Mesendoderm (in vitro differentiated cells): ENCODE measurements at regions not wholly inside any gene's neighbourhood (a gene's known extent, or its start where the extent isn't known, plus 50 kb on each side); places are given as distances from the start of the nearest gene placed in this dataset.

Source experiments
- DNase-seq: peaks from one replicate; pipeline ENCODE4 v3.0.0; 2013
- H2AK5ac ChIP-seq: 2 replicates; pipeline ENCODE4 v1.6.1; 2013; ENCODE audit warnings: low read length, inconsistent platforms
- H2BK120ac ChIP-seq: 2 replicates; pipeline ENCODE4 v1.6.1; 2013; ENCODE audit warnings: low read depth, mild to moderate bottlenecking, low read length, moderate library complexity, mixed read lengths
- H2BK15ac ChIP-seq: replicated peaks from 2 replicates; pipeline ENCODE4 v1.6.1; 2013; ENCODE audit warnings: low read depth, mild to moderate bottlenecking, moderate library complexity
- H2BK5ac ChIP-seq: 2 replicates; pipeline ENCODE4 v1.6.1; 2013; ENCODE audit warnings: low read length, inconsistent platforms
- H3K18ac ChIP-seq: 2 replicates; pipeline ENCODE4 v1.6.1; 2013; ENCODE audit warnings: mild to moderate bottlenecking, low read length, mixed read lengths
- H3K23ac ChIP-seq: one replicate; pipeline ENCODE4 v1.6.1; 2013; ENCODE audit warnings: low read length
- H3K27ac ChIP-seq: 2 replicates; pipeline ENCODE4 v1.5.1; 2013; ENCODE audit warnings: low read depth, mild to moderate bottlenecking, inconsistent platforms, low read length, moderate library complexity
- H3K27me3 ChIP-seq: 2 replicates; pipeline ENCODE4 v1.6.1; 2013; ENCODE audit warnings: low read length, control low read depth, mild to moderate bottlenecking, inconsistent platforms; ENCODE audit not compliant: insufficient read depth, poor library complexity
- H3K36me3 ChIP-seq: 2 replicates; pipeline ENCODE4 v1.6.1; 2013; ENCODE audit warnings: low read length, inconsistent platforms; ENCODE audit not compliant: control insufficient read depth, insufficient read depth
- H3K4ac ChIP-seq: one replicate; pipeline ENCODE4 v1.6.1; 2013; ENCODE audit warnings: low read depth, mild to moderate bottlenecking, low read length, moderate library complexity
- H3K4me1 ChIP-seq: 2 replicates; pipeline ENCODE4 v1.6.1; 2013; ENCODE audit warnings: low read depth, low read length, inconsistent platforms; ENCODE audit not compliant: control insufficient read depth
- H3K4me2 ChIP-seq: 2 replicates; pipeline ENCODE4 v1.6.1; 2013; ENCODE audit warnings: low read length
- H3K4me3 ChIP-seq: 2 replicates; pipeline ENCODE4 v1.5.1; 2013; ENCODE audit warnings: mild to moderate bottlenecking, low read length
- H3K56ac ChIP-seq: one replicate; pipeline ENCODE4 v1.6.1; 2013; ENCODE audit warnings: low read length
- H3K79me1 ChIP-seq: 2 replicates; pipeline ENCODE4 v1.6.1; 2013; ENCODE audit warnings: low read length, inconsistent platforms
- H3K79me2 ChIP-seq: 2 replicates; pipeline ENCODE4 v1.6.1; 2013; ENCODE audit warnings: mild to moderate bottlenecking, low read length; ENCODE audit not compliant: control insufficient read depth, insufficient read depth
- H3K9ac ChIP-seq: 2 replicates; pipeline ENCODE4 v1.6.1; 2013; ENCODE audit warnings: low read length, inconsistent platforms
- H4K5ac ChIP-seq: one replicate; pipeline ENCODE4 v1.6.1; 2013; ENCODE audit warnings: low read length
- H4K8ac ChIP-seq: one replicate; pipeline ENCODE4 v1.6.1; 2013; ENCODE audit warnings: low read depth, mild to moderate bottlenecking, control low read depth, low read length, moderate library complexity
- WGBS: extraction: QIAGEN DNeasy Blood & Tissue Kit; methylation state at CpG from one replicate; pipeline ENCODE4 v1.1.7; 2013; ENCODE audit warnings: low lambda C conversion rate, missing lambda C conversion rate; ENCODE audit not compliant: insufficient coverage; ENCODE audit errors: extremely low coverage; 5-methylcytosine and 5-hydroxymethylcytosine counted together

DNA sequence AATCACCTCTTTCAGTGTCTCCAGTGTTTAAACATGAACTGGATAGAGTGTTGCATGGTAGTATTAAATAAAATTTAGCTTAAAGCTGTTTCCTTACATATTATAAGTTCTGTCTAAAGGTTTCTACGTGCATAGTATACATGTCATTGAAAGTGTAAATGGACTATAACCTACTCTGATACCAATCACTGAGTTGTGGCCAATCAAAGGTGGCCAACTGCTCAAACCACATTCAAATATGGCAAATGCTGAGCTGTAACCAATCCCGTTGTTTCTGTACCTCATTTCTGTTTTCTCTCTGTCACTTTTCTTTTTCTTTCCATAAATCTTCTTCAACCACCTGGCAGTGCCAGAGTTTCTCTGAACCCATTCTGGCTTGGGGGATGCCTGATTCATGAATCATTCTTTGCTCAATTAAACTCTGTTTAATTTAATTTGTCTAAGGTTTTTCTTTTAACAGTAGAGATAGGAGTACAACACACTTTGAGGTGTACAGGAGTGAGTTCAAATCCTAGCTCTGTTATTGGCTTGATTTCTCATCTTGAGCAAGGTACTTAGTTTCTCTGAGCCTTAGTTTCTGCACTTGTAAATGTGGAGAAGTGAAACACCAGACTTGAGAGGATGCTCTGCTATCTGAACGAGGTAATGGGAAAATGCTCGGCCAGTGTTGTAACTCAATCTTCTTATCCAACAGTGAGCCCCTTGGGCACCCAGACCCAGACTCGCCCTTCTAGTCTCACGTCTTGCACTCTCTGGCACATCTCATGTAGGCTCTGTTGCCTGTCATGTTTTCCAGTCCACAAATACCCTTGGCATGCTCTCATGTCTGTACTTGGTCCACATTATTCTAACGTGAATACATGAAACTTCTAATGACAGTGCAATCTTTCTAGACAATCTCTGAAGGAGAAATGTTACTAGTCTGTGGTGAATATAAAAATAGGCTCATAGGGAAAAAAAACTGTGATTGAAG lies 228.0 kb downstream of the PIK3C3 start:
- H3K4ac ChIP-seq: no peak overlapping the region
- no peak overlapping the region for H2BK15ac ChIP-seq
- no peak overlapping the region for H3K4me3 ChIP-seq
- no peak overlapping the region for H2BK120ac ChIP-seq
- no peaks in the 10 kb centered on the region for H3K27me3 ChIP-seq
- no peak overlapping the region for H4K5ac ChIP-seq
- H3K36me3 ChIP-seq: no peaks in the 10 kb centered on the region
- H3K9ac ChIP-seq: no peak overlapping the region
- H3K79me2 ChIP-seq: no peaks in the 10 kb centered on the region
- H3K4me1 ChIP-seq: no peaks in the 10 kb centered on the region
- no peak overlapping the region for H4K8ac ChIP-seq
- no peak overlapping the region for H2AK5ac ChIP-seq
- no peak overlapping the region for H3K56ac ChIP-seq
- H3K79me1 ChIP-seq: no peaks in the 10 kb centered on the region
- WGBS: no CpG with 5 or more reads among the region's 7 CpGs
- H3K18ac ChIP-seq: no peak overlapping the region
- H3K23ac ChIP-seq: no peak overlapping the region
- DNase-seq: no peak
- H3K27ac ChIP-seq: no peak overlapping the region
- H2BK5ac ChIP-seq: no peak overlapping the region
- H3K4me2 ChIP-seq: no peak overlapping the region

GRCh38 chr18:42183746-42184145 lies 228.7 kb downstream of the PIK3C3 start:
- Histone ChIP-seq H2BK15ac (no peak overlapping the region), H3K23ac (no peak overlapping the region), H3K79me2 (no peaks in the 10 kb centered on the region), H3K27ac (no peak overlapping the region), H3K9ac (no peak overlapping the region), H3K79me1 (no peaks in the 10 kb centered on the region), H3K4me3 (no peak overlapping the region), H3K4me1 (no peaks in the 10 kb centered on the region), H3K4me2 (no peak overlapping the region), H3K56ac (no peak overlapping the region), H3K36me3 (no peaks in the 10 kb centered on the region), H2AK5ac (no peak overlapping the region), H2BK120ac (no peak overlapping the region), H3K4ac (no peak overlapping the region), H4K5ac (no peak overlapping the region), H4K8ac (no peak overlapping the region), H3K18ac (no peak overlapping the region), H2BK5ac (no peak overlapping the region), H3K27me3 (no peaks in the 10 kb centered on the region)
- DNase-seq: peak; percentile 61
- WGBS: no CpG with 5 or more reads among the region's 4 CpGs

DNA sequence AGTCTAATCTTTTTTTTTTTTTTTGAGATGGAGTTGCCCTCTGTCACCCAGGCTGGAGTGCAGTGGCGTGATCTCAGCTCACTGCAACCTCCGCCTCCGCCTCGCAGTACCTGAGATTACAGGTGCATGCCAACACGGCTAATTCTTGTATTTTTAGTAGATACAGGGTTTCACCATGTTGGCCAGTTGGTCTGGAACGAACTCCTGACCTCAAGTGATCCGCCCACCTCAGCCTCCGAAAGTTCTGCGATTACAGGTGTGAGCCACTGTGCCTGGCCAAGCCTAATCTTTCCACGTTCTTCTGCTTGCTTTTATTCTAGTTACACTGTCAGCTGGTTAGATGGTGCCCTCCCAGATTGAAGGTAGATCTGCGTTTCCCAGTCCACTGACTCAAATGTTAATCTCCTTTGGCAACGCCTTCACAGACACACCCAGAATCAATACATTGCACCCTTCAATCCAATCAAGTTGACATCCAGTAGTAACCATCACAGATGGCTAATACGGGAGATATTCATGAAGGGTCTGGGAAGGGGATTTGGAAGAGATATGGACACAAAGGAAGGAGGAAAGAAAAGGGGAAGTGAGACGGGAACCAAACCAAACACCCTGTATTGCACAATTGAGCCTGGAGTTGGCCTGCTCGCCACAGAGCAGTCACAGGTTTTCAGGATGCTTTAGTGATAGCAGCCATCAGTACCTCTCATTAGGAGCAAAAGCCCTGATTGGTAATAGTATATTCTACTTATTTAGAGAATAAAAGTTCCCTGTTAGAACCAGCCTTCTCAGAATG lies 229.8 kb downstream of the PIK3C3 start:
- H3K27ac ChIP-seq: no peak overlapping the region

DNA sequence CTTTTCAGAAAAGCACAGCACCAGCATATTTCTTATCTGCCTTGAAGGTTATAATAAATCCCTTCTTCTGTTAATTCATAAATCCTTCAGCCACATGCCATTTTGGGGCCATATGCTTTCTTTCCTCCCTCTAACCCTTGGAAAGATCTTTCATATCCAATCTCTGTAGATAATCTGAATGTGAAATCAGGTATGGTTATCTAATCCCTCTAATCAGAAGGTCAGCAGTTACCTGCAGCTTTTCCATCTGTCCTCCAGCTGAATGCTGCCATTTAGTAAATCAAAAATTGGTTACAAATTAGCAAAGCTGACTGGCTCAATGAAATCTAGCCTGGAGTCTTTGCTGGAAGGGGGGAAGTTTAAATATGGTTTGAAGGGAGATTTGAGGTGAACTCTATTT lies 230.5 kb downstream of the PIK3C3 start:
- H2BK5ac ChIP-seq: no peak overlapping the region
- H3K4me1 ChIP-seq: no peaks in the 10 kb centered on the region
- H3K4me3 ChIP-seq: no peak overlapping the region
- no peaks in the 10 kb centered on the region for H3K79me2 ChIP-seq
- H3K79me1 ChIP-seq: no peaks in the 10 kb centered on the region
- H3K36me3 ChIP-seq: no peaks in the 10 kb centered on the region
- no peak overlapping the region for H3K23ac ChIP-seq
- no peak overlapping the region for H4K8ac ChIP-seq
- DNase-seq: no peak
- no peak overlapping the region for H3K4me2 ChIP-seq
- no peak overlapping the region for H3K27ac ChIP-seq
- no peak overlapping the region for H2BK120ac ChIP-seq
- H4K5ac ChIP-seq: no peak overlapping the region
- H3K9ac ChIP-seq: no peak overlapping the region
- H2AK5ac ChIP-seq: no peak overlapping the region
- H2BK15ac ChIP-seq: no peak overlapping the region
- H3K18ac ChIP-seq: no peak overlapping the region
- no peak overlapping the region for H3K56ac ChIP-seq
- no peaks in the 10 kb centered on the region for H3K27me3 ChIP-seq
- H3K4ac ChIP-seq: no peak overlapping the region

More for the DNA sequence above, 229.8 kb downstream of the PIK3C3 start:
- Histone ChIP-seq H3K79me1 (no peaks in the 10 kb centered on the region), H2BK15ac (no peak overlapping the region), H3K79me2 (no peaks in the 10 kb centered on the region), H3K23ac (no peak overlapping the region), H3K9ac (no peak overlapping the region), H3K56ac (no peak overlapping the region), H4K5ac (no peak overlapping the region), H3K4me2 (no peak overlapping the region), H4K8ac (no peak overlapping the region), H3K4me3 (no peak overlapping the region), H2BK120ac (no peak overlapping the region), H3K18ac (no peak overlapping the region), H3K36me3 (no peaks in the 10 kb centered on the region), H3K4me1 (no peaks in the 10 kb centered on the region), H2AK5ac (no peak overlapping the region), H2BK5ac (no peak overlapping the region), H3K27me3 (no peaks in the 10 kb centered on the region), H3K4ac (no peak overlapping the region)
- no peak for DNase-seq
- WGBS: no CpG with 5 or more reads among the region's 15 CpGs

GRCh38 chr18:42187611-42188380 lies 232.8 kb downstream of the PIK3C3 start:
- H4K5ac ChIP-seq: no peak overlapping the region
- no peak overlapping the region for H3K4me2 ChIP-seq
- no peaks in the 10 kb centered on the region for H3K36me3 ChIP-seq
- H3K4me1 ChIP-seq: no peaks in the 10 kb centered on the region
- no peaks in the 10 kb centered on the region for H3K79me1 ChIP-seq
- no peak overlapping the region for H4K8ac ChIP-seq
- H3K18ac ChIP-seq: no peak overlapping the region
- H2BK5ac ChIP-seq: no peak overlapping the region
- H2BK15ac ChIP-seq: no peak overlapping the region
- H3K56ac ChIP-seq: no peak overlapping the region
- no peaks in the 10 kb centered on the region for H3K27me3 ChIP-seq
- no peak for DNase-seq
- WGBS: no CpG with 5 or more reads among the region's 4 CpGs
- no peaks in the 10 kb centered on the region for H3K79me2 ChIP-seq
- H2AK5ac ChIP-seq: no peak overlapping the region
- H3K4ac ChIP-seq: no peak overlapping the region
- H3K9ac ChIP-seq: no peak overlapping the region
- H3K4me3 ChIP-seq: no peak overlapping the region
- H3K27ac ChIP-seq: no peak overlapping the region
- H2BK120ac ChIP-seq: no peak overlapping the region
- no peak overlapping the region for H3K23ac ChIP-seq
